ENCODE measurements at regions not wholly inside any gene's neighbourhood (a gene's known extent, or its start where the extent isn't known, plus 50 kb on each side); places are given as distances from the start of the nearest gene placed in this dataset.
"Not testable (repeated sequence)": the region's sequence is repeated elsewhere in the genome, so short reads cannot be mapped to it uniquely, and the experiment has no call there.

DNA sequence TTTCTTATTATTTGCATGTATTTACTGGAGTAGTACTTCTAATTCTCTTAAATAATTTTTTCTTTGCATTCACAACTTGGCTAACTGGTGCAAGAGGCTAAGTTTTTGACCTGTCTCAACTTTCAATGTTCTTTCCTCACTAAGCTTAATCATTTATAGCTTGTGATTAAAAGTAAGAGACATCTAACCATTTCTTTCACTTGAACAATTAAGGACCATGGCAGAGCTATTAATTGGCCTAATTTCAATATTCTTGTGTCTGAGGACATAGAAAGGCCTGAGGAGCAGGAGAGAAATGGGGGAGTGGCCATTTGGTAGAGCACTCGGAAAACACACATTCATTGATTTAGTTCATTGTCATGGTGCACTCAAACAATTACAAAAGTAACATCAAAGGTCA is 141.4 kb upstream of the TMEM196 start:
- H3K27me3 ChIP-seq (ENCODE audit: control insufficient read depth, insufficient read depth, low read length) = no peaks in the 10 kb centered on the region

DNA sequence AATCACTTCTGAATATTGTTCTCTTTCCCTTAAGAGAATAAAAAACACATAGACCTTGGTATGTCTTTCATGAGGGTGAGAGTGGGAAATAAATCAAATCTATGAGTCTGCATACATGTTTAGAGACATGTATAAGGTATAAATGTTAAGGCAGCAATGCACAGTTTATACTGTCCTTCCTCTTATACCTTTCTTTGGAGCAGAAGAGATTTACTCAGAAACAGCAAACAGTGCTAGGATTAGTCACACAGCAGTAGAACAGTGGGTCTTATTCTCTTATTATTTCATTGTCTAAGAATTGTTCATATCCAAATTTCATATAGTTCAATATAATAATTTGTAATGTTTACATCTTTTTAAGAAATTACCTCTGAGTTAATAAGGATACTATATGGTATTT is 126.7 kb upstream of the TMEM196 start:
- no peaks in the 10 kb centered on the region for H3K27me3 ChIP-seq (ENCODE audit: control insufficient read depth, insufficient read depth, low read length)
- no peak for DNase-seq
- H3K4me3 ChIP-seq (ENCODE audit: insufficient read depth, low read depth, low read length) = no peak overlapping the region
- H3K36me3 ChIP-seq (replicated peaks; ENCODE audit: control insufficient read depth, insufficient read depth, low read length) = no peaks in the 10 kb centered on the region

More for the DNA sequence above, 141.4 kb upstream of the TMEM196 start:
- H3K4me3 ChIP-seq (ENCODE audit: insufficient read depth, low read depth, low read length) = no peak overlapping the region
- no peaks in the 10 kb centered on the region for H3K36me3 ChIP-seq (replicated peaks; ENCODE audit: control insufficient read depth, insufficient read depth, low read length)
- DNase-seq = no peak

DNA sequence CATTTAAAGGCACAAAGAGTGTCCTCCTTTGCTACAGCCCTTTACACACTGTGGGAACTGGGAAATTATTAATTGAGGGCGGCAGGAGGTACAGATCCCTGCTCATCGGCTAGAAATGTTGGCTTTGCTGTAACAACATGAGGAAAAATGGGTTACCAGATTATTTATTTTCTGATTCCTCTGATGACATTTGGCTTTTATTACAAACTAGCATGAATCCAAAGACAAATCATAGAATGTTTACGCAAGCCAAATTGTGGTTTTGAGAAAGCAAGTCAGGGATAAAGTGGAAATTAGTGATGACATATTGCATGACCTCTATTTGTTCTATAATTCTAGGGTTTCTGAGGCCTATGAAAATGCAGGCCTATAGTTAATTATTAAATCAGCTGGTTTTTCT is 126.1 kb upstream of the TMEM196 start:
- Histone ChIP-seq H3K4me3 (ENCODE audit: insufficient read depth, low read depth, low read length) (no peak overlapping the region), H3K36me3 (replicated peaks; ENCODE audit: control insufficient read depth, insufficient read depth, low read length) (no peaks in the 10 kb centered on the region), H3K27me3 (ENCODE audit: control insufficient read depth, insufficient read depth, low read length) (no peaks in the 10 kb centered on the region)
- DNase-seq = no peak

DNA sequence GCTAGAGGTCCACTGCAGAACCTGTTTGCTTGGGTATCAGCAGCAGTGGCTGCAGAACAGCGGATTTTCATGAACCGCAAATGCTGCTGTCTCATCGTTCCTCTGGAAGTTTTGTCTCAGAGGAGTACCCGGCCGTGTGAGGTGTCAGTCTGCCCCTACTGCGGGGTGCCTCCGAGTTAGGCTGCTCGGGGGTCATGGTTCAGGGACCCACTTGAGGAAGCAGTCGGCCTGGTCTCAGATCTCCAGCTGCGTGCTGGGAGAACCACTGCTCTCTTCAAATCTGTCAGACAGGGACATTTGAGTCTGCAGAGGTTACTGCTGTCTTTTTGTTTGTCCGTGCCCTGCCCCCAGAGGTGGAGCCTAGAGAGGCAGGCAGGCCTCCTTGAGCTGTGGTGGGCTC is 109.5 kb upstream of the TMEM196 start:
- H3K36me3 ChIP-seq (replicated peaks; ENCODE audit: control insufficient read depth, insufficient read depth, low read length); DNase-seq; H3K4me3 ChIP-seq (ENCODE audit: insufficient read depth, low read depth, low read length); H3K27me3 ChIP-seq (ENCODE audit: control insufficient read depth, insufficient read depth, low read length): not testable (repeated sequence)

DNA sequence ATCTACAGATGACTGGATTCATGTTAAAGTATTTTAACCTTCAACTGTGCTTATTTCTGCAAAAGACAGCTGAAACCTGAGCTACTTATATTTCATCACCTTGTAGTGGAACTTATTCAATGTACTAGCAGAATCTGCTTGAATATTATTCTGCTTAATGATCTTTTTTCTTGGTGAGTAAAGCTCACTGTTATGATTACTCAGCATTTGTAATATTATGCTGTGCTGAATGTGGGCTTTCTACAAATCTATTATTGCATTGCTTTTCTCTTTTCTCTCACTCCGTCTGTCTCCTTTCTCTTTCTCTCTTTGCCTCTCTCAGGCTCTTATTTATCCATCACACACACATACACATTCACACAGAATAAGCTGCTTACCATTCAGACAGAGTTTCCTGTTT is 98.7 kb upstream of the TMEM196 start:
- DNase-seq = no peak
- H3K4me3 ChIP-seq (ENCODE audit: insufficient read depth, low read depth, low read length) = no peak overlapping the region
- no peaks in the 10 kb centered on the region for H3K27me3 ChIP-seq (ENCODE audit: control insufficient read depth, insufficient read depth, low read length)

DNA sequence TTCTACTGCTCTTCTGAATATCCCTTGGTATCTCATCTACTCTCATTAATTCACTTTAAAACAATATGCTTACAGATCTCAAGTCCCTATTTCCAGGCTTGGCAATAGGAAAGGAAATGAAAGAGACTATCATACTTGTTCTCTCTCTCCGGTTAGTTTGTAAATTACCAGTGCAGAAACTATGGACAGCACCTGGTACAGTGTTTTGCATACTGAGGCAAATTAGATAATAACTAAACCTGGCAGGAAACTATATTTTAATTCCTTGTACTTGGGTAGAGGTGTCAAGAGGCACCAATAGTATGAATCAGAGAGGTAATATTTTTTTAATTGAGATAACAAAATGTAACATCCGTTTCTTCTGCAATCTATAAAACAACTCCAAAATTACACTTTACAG is 97.7 kb upstream of the TMEM196 start:
- DNase-seq = no peak
- no peak overlapping the region for H3K4me3 ChIP-seq (ENCODE audit: insufficient read depth, low read depth, low read length)
- H3K27me3 ChIP-seq (ENCODE audit: control insufficient read depth, insufficient read depth, low read length) = no peaks in the 10 kb centered on the region
- no peaks in the 10 kb centered on the region for H3K36me3 ChIP-seq (replicated peaks; ENCODE audit: control insufficient read depth, insufficient read depth, low read length)

More for the DNA sequence above, 98.7 kb upstream of the TMEM196 start:
- no peaks in the 10 kb centered on the region for H3K36me3 ChIP-seq (replicated peaks; ENCODE audit: control insufficient read depth, insufficient read depth, low read length)

DNA sequence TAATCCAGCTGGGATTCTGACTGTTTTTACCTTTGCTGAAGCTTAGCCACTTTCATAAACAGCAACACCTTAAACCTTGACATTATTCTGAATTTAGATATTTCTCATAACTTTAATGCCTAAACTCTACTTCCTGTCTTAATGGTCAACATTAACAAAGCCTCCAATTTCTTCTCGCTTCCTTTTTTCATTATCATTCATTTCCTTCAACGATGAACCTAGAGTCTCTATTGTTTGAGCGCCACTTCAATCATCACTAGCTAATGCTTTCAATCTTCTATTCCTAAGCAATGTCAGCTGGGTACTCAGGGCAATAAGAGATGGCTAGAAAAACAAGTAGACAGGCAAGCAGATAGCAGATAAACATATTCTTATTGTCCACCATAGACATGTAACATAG is 96.6 kb upstream of the TMEM196 start:
- no peak for DNase-seq
- no peaks in the 10 kb centered on the region for H3K27me3 ChIP-seq (ENCODE audit: control insufficient read depth, insufficient read depth, low read length)
- H3K36me3 ChIP-seq (replicated peaks; ENCODE audit: control insufficient read depth, insufficient read depth, low read length) = no peaks in the 10 kb centered on the region
- H3K4me3 ChIP-seq (ENCODE audit: insufficient read depth, low read depth, low read length) = no peak overlapping the region

DNA sequence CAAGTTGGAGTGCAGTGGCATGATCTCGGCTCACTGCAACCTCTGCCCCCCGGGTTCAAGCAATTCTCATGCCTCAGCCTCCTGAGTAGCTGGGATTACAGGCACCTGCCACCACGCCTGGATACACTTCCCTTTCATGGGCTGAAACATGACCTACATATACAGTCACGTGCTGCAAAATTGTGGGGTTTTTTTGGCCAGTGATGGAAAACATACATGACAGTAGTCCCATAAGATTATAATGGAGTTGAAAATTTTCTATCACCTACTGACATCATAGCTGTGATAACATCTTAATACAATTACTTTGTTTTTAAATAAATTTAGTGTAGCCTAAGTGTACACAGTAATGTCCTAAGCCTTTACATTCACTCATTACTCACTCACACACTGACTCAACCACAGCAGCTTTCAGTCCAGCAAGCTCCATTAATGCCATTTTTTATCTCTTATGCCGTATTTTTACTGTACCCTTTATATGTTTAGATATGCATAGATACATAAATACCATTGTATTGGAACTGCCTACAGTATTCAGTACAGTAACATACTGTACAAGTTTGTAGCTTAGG is 79.9 kb upstream of the TMEM196 start:
- H3K27me3 ChIP-seq (ENCODE audit: control insufficient read depth, insufficient read depth, low read length) = no peaks in the 10 kb centered on the region
- no peak for DNase-seq
- H3K4me3 ChIP-seq (ENCODE audit: insufficient read depth, low read depth, low read length) = no peak overlapping the region
- no peaks in the 10 kb centered on the region for H3K36me3 ChIP-seq (replicated peaks; ENCODE audit: control insufficient read depth, insufficient read depth, low read length)

DNA sequence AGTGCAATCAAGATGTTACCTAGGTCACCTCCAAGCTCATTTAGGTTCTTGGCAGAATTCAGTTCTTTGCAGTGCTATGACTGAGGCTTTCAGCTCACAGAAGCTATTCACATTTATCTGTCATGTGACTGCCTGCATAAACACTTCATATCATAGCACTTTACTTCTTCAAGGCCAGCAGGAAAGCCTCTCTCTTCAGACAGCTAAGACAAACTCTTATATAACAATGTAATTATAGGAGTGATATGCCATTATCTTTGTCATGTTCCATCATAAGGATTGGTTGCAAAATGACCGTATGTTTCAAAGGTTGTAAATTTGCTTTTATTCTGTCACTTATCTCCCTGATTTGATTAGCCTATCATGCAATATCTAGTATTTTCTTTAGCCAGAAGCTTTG is 78.8 kb upstream of the TMEM196 start:
- DNase-seq = no peak
- H3K36me3 ChIP-seq (replicated peaks; ENCODE audit: control insufficient read depth, insufficient read depth, low read length) = no peaks in the 10 kb centered on the region
- H3K27me3 ChIP-seq (ENCODE audit: control insufficient read depth, insufficient read depth, low read length) = no peaks in the 10 kb centered on the region
- H3K4me3 ChIP-seq (ENCODE audit: insufficient read depth, low read depth, low read length) = no peak overlapping the region

DNA sequence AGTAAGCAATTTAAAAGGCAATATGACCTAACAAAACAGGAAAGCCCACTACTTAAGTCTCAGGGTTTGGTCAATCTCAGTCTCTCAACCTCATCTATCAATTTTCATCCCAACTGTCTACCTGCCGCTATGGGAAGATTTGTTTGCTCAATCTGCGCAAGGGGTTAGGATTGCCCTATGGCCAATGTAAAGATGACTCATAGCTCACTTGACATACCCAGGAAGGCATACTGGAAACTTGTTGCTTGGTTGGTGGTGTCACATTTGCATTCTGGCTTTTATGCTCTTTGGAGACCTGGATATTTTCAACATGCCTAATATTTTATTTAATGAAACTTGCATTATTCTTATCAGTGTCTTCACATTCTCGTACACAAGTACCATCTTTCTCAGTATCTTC is 78.1 kb upstream of the TMEM196 start:
- no peaks in the 10 kb centered on the region for H3K36me3 ChIP-seq (replicated peaks; ENCODE audit: control insufficient read depth, insufficient read depth, low read length)
- no peak overlapping the region for H3K4me3 ChIP-seq (ENCODE audit: insufficient read depth, low read depth, low read length)
- no peak for DNase-seq
- no peaks in the 10 kb centered on the region for H3K27me3 ChIP-seq (ENCODE audit: control insufficient read depth, insufficient read depth, low read length)

DNA sequence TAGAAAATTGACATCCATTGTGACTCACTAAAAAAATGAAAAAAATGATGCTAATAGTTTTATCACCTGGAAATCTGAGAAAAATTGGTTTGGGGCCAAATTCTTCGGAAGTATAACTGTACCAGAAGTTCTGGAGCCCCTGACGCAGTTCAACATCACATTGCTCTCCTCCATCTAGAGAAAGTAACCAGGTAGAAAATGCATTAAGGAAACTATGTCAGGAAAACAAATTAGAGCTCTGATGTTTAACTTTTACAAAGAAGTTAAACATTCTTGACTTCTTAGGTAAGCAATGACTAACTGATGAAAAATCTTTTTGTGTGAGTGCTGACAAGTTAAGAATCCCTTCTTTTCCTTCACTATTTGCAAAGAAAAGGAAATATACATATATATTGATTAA is 61.1 kb upstream of the TMEM196 start:
- H3K36me3 ChIP-seq (replicated peaks; ENCODE audit: control insufficient read depth, insufficient read depth, low read length) = no peaks in the 10 kb centered on the region
- H3K27me3 ChIP-seq (ENCODE audit: control insufficient read depth, insufficient read depth, low read length) = no peaks in the 10 kb centered on the region
- DNase-seq = no peak
- no peak overlapping the region for H3K4me3 ChIP-seq (ENCODE audit: insufficient read depth, low read depth, low read length)

DNA sequence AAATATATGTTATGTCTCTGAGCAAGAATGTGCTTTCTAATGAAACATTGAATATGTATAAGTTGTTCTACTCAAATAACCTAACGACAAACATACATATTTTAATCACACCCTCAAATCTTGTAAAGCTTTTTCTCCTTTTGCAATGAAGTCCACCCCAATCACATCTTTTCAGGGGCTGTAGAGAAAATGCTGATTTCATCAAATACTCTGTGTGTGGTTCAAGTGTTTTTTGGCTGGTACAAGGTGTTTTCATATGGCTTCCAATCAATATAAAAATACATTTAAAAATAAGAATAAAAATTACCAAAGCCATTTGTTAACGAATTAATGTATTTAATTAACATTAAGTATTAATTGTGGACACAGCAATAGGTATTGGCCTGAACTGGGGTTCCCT is 57.2 kb upstream of the TMEM196 start:
- DNase-seq = no peak
- no peak overlapping the region for H3K4me3 ChIP-seq (ENCODE audit: insufficient read depth, low read depth, low read length)
- H3K27me3 ChIP-seq (ENCODE audit: control insufficient read depth, insufficient read depth, low read length) = no peaks in the 10 kb centered on the region
- H3K36me3 ChIP-seq (replicated peaks; ENCODE audit: control insufficient read depth, insufficient read depth, low read length) = no peaks in the 10 kb centered on the region

Measured in H7 (cell line).